IMR-90 (cell line): ENCODE measurements at regions not wholly inside any gene's neighbourhood (a gene's known extent, or its start where the extent isn't known, plus 50 kb on each side); places are given as distances from the start of the nearest gene placed in this dataset.

Experiments
- ATAC-seq: fragments of 200-7000 bp; cut with Tn5 transposase; 2 replicates; pipeline ENCODE4 v1.9.1; 2020; ENCODE audit warnings: low read depth, mild to moderate bottlenecking, moderate library complexity
- BruUV-seq: library from RNA; stranded (reverse); fragments of 400-500 nt; replicated peaks from 2 replicates; lab custom pipeline; 2021; lab: Mats Ljungman, UMichigan
- CTCF ChIA-PET: fragments of 300-600 bp; formaldehyde crosslinking; extraction: SDS; loops from one replicate; lab custom pipeline; 2021; ENCODE audit warnings: antibody characterized with exemption; lab: Yijun Ruan, JAX
- POLR2A ChIA-PET: fragments of 300-600 bp; sonication (Branson Sonifier 250); formaldehyde crosslinking; loops from one replicate; lab custom pipeline; 2022; ENCODE audit warnings: antibody characterized with exemption; ENCODE audit not compliant: unreplicated experiment; lab: Charles Lee
- DNase-seq: peaks from one replicate; pipeline ENCODE4 v3.0.0; 2013
- H2AFZ ChIP-seq: replicated peaks from 2 replicates; pipeline ENCODE3; 2013; ENCODE audit warnings: low read length, mild to moderate bottlenecking; ENCODE audit not compliant: poor library complexity
- H2AK5ac ChIP-seq: 2 replicates; pipeline ENCODE4 v1.6.1; 2013; ENCODE audit warnings: low read depth, low read length, inconsistent platforms
- H2AK9ac ChIP-seq: replicated peaks from 2 replicates; pipeline ENCODE3; 2013; ENCODE audit warnings: mild to moderate bottlenecking, low read depth, low read length, moderate library complexity; ENCODE audit not compliant: poor library complexity
- H2BK120ac ChIP-seq: 2 replicates; pipeline ENCODE4 v1.6.1; 2013; ENCODE audit warnings: low read depth, low read length, inconsistent platforms
- H2BK15ac ChIP-seq: 3 replicates; pipeline ENCODE4 v1.6.1; 2013; ENCODE audit warnings: low read depth, low read length, inconsistent platforms
- H2BK20ac ChIP-seq: 2 replicates; pipeline ENCODE4 v1.6.1; 2013; ENCODE audit warnings: low read depth, mild to moderate bottlenecking, inconsistent platforms, low read length, moderate library complexity
- H2BK5ac ChIP-seq: 2 replicates; pipeline ENCODE4 v1.6.1; 2013; ENCODE audit warnings: mild to moderate bottlenecking, low read depth, low read length, inconsistent platforms; ENCODE audit not compliant: poor library complexity, severe bottlenecking
- H3K14ac ChIP-seq: replicated peaks from 2 replicates; pipeline ENCODE4 v1.6.1; 2013; ENCODE audit warnings: low read depth, low read length, inconsistent platforms
- H3K18ac ChIP-seq: 2 replicates; pipeline ENCODE4 v1.6.1; 2013; ENCODE audit warnings: low read depth, low read length, control low read depth
- H3K23ac ChIP-seq: 2 replicates; pipeline ENCODE4 v1.6.1; 2013; ENCODE audit warnings: low read depth, low read length, inconsistent platforms
- H3K27ac ChIP-seq: 2 replicates; pipeline ENCODE4 v1.5.1; 2013; ENCODE audit warnings: mild to moderate bottlenecking, control low read depth, low read length; ENCODE audit not compliant: insufficient read depth
- H3K27me3 ChIP-seq: 2 replicates; pipeline ENCODE4 v1.6.1; 2013; ENCODE audit warnings: low read length; ENCODE audit not compliant: control insufficient read depth, insufficient read depth
- H3K36me3 ChIP-seq: 2 replicates; pipeline ENCODE4 v1.6.1; 2013; ENCODE audit warnings: low read length, mixed read lengths; ENCODE audit not compliant: control insufficient read depth, insufficient read depth
- H3K4ac ChIP-seq: 2 replicates; pipeline ENCODE4 v1.6.1; 2013; ENCODE audit warnings: low read depth, low read length, inconsistent platforms
- H3K4me1 ChIP-seq: 2 replicates; pipeline ENCODE4 v1.6.1; 2013; ENCODE audit warnings: low read length, mixed read lengths; ENCODE audit not compliant: control insufficient read depth, insufficient read depth
- H3K4me2 ChIP-seq: 2 replicates; pipeline ENCODE4 v1.6.1; 2013; ENCODE audit warnings: low read depth, mild to moderate bottlenecking, control low read depth, low read length, moderate library complexity
- H3K4me3 ChIP-seq: 2 replicates; pipeline ENCODE4 v1.5.1; 2013; ENCODE audit warnings: low read depth, mild to moderate bottlenecking, control low read depth, low read length, moderate library complexity; ENCODE audit not compliant: insufficient read depth
- H3K56ac ChIP-seq: 2 replicates; pipeline ENCODE4 v1.6.1; 2013; ENCODE audit warnings: low read length, inconsistent platforms; ENCODE audit not compliant: insufficient read depth; ENCODE audit errors: extremely low read depth
- H3K79me1 ChIP-seq, 2 experiments: 2 replicates each; pipeline ENCODE4 v1.6.1; 2013; ENCODE audit warnings: low read length in 2 of 2, inconsistent platforms in 1 of 2, low read depth in 1 of 2
- H3K9ac ChIP-seq: 2 replicates; pipeline ENCODE4 v1.6.1; 2013; ENCODE audit warnings: low read depth, low read length, control low read depth
- H3K9me1 ChIP-seq: 2 replicates; pipeline ENCODE4 v1.6.1; 2013; ENCODE audit warnings: low read length, inconsistent platforms; ENCODE audit not compliant: insufficient read depth
- H3K9me3 ChIP-seq: 2 replicates; pipeline ENCODE4 v1.6.1; 2013; ENCODE audit warnings: low read length; ENCODE audit not compliant: control insufficient read depth, insufficient read depth
- H4K20me1 ChIP-seq: 2 replicates; pipeline ENCODE4 v1.6.1; 2013; ENCODE audit warnings: low read length, inconsistent platforms; ENCODE audit not compliant: insufficient read depth
- H4K5ac ChIP-seq: 2 replicates; pipeline ENCODE4 v1.6.1; 2013; ENCODE audit warnings: mild to moderate bottlenecking, low read depth, low read length, control low read depth
- H4K8ac ChIP-seq, 2 experiments: 2 replicates each; pipeline ENCODE4 v1.6.1; 2013; ENCODE audit warnings: low read depth in 2 of 2, low read length in 2 of 2, control low read depth in 1 of 2, inconsistent platforms in 1 of 2
- H4K91ac ChIP-seq: 2 replicates; pipeline ENCODE4 v1.6.1; 2013; ENCODE audit warnings: low read depth, low read length, inconsistent platforms; ENCODE audit not compliant: insufficient read depth
- CEBPB ChIP-seq: IDR thresholded peaks from 2 replicates; pipeline ENCODE4 v1.6.1; 2012; ENCODE audit warnings: low read depth, low read length, improper control_type of control experiment
- MAFK ChIP-seq: IDR thresholded peaks from 2 replicates; pipeline ENCODE4 v1.6.1; 2012; ENCODE audit warnings: low read depth, low read length, improper control_type of control experiment
- NFE2L2 ChIP-seq: fragments of 150-350 bp; IDR thresholded peaks from 2 replicates; pipeline ENCODE4 v1.6.1; 2016; ENCODE audit warnings: low read depth, mild to moderate bottlenecking, low read length
- RCOR1 ChIP-seq: IDR thresholded peaks from 2 replicates; pipeline ENCODE4 v1.6.1; 2012; ENCODE audit warnings: mild to moderate bottlenecking, low read length, improper control_type of control experiment; ENCODE audit not compliant: insufficient replicate concordance
- RFX5 ChIP-seq: IDR thresholded peaks from 2 replicates; pipeline ENCODE4 v1.8.0; 2012; ENCODE audit warnings: low read depth, mild to moderate bottlenecking, low read length, moderate library complexity
- dilution Hi-C: fragments of 300-500 bp; cut with HindIII; formaldehyde crosslinking; loops from one replicate; pipeline ENCODE4 v1.14.3; 2018; ENCODE audit warnings: low sequenced_read_pairs; ENCODE audit not compliant: unreplicated experiment
- in situ Hi-C: fragments of 300-500 bp; cut with MboI; formaldehyde crosslinking; loops from 3 replicates; pipeline ENCODE4 v1.14.3; 2019; ENCODE audit warnings: low sequenced_read_pairs, inconsistent platforms, mixed read lengths
- intact Hi-C: fragments of 100-400 bp; cut with micrococcal nuclease; formaldehyde crosslinking; loops from 2 replicates; pipeline ENCODE4 v1.10.0; 2022
- TF ChIP-seq, protein P1 (sequence below): fragments of 150-350 bp; IDR thresholded peaks from 2 replicates; pipeline ENCODE4 v1.6.1; 2017; ENCODE audit warnings: mild to moderate bottlenecking, antibody characterized with exemption, low read length, low read depth
- TF ChIP-seq, protein P2 (sequence below): conservative IDR thresholded peaks from 2 replicates; pipeline ENCODE4 v1.5.1; 2012; ENCODE audit warnings: mild to moderate bottlenecking, low read depth, low read length, improper control_type of control experiment

DNA sequence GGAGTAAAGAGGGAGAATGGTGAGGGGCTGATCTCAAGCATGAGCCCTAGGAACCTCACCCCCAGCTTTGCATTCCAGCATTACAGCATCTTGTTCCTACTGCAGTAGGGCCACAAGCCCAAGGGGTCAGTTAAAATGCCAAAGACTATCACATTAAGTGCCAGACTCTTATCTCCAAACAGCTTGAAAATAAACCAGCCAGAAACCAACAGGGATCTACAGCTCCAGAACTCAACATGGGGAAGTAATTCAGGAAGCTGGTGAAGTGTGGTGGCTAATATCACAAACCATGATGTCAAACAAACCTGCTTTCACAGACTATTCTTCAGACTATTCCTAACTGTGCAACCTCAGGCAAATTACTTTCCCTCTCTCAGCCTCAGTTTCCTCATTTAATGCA is 278.3 kb downstream of the TNS1 start:
- Histone ChIP-seq H3K4ac (no peak overlapping the region), H3K27me3 (no peaks in the 10 kb centered on the region), H2BK5ac (no peak overlapping the region), H2AK9ac (no peak overlapping the region), H3K56ac (no peak overlapping the region), H3K4me3 (no peak overlapping the region), H2BK120ac (no peak overlapping the region), H3K9me3 (0 out of 2 replicates have a peak, but pooled peaks cover 2% of the 10 kb centered on the region), H3K79me1 (no peaks in the 10 kb centered on the region), H3K36me3 (0 out of 2 replicates have a peak, but pooled peaks cover 1% of the 10 kb centered on the region), H2BK15ac (no peak overlapping the region), H4K91ac (no peak overlapping the region), H2AFZ (no peak overlapping the region), H2BK20ac (no peak overlapping the region), H4K20me1 (no peaks in the 10 kb centered on the region), H3K4me2 (no peak overlapping the region), H2AK5ac (no peak overlapping the region), H3K4me1 (peaks cover 4% of the 10 kb centered on the region), H3K9ac (no peak overlapping the region), H3K23ac (no peak overlapping the region), H3K27ac (no peak overlapping the region), H4K5ac (no peak overlapping the region), H3K9me1 (peaks cover 3% of the 10 kb centered on the region; the same call in 1 of the 2 replicates), H3K18ac (no peak overlapping the region), H3K14ac (no peak overlapping the region), H4K8ac (no peak overlapping the region)
- POLR2A ChIA-PET, result no interaction called here
- no peak for ATAC-seq
- no peak for DNase-seq
- TF ChIP-seq RFX5 (no peak), RCOR1 (no peak), CEBPB (no peak), MAFK (no peak), NFE2L2 (no peak)
- TF ChIP-seq, protein P1, sequence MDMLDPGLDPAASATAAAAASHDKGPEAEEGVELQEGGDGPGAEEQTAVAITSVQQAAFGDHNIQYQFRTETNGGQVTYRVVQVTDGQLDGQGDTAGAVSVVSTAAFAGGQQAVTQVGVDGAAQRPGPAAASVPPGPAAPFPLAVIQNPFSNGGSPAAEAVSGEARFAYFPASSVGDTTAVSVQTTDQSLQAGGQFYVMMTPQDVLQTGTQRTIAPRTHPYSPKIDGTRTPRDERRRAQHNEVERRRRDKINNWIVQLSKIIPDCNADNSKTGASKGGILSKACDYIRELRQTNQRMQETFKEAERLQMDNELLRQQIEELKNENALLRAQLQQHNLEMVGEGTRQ, result no peak
- TF ChIP-seq, protein P2, sequence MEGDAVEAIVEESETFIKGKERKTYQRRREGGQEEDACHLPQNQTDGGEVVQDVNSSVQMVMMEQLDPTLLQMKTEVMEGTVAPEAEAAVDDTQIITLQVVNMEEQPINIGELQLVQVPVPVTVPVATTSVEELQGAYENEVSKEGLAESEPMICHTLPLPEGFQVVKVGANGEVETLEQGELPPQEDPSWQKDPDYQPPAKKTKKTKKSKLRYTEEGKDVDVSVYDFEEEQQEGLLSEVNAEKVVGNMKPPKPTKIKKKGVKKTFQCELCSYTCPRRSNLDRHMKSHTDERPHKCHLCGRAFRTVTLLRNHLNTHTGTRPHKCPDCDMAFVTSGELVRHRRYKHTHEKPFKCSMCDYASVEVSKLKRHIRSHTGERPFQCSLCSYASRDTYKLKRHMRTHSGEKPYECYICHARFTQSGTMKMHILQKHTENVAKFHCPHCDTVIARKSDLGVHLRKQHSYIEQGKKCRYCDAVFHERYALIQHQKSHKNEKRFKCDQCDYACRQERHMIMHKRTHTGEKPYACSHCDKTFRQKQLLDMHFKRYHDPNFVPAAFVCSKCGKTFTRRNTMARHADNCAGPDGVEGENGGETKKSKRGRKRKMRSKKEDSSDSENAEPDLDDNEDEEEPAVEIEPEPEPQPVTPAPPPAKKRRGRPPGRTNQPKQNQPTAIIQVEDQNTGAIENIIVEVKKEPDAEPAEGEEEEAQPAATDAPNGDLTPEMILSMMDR, result no peak
- no TSS peak for BruUV-seq
- CTCF ChIA-PET, result interaction anchor here (0.8 to 1.4 kb wide), 2 partner anchors 10 to 74 kb away, joined by 3 to 4 read pairs; no protein-coding TSS in a partner anchor
- dilution Hi-C loops, result no loop called here
- intact Hi-C loops, result no loop called here
- in situ Hi-C loops, result loop anchor here (25.0 kb wide), 1 partner anchor 562 kb away; no protein-coding TSS in a partner anchor
